CD4-positive, alpha-beta T cell treated with Interleukin-6 at 100 ng/mL for 8 hours (primary cell): ENCODE measurements at regions not wholly inside any gene's neighbourhood (a gene's known extent, or its start where the extent isn't known, plus 50 kb on each side); places are given as distances from the start of the nearest gene placed in this dataset.

Experiments used
- DNase-seq: peaks from one replicate; pipeline ENCODE4 v3.0.0-alpha.2; 2020; ENCODE audit warnings: mixed read lengths, low spot score

- DNase-seq: no peak
Observed at GRCh38 chr20:52783769-52784168, 188.4 kb upstream of the TSHZ2 start.

GRCh38 chr20:52780462-52780861 is 191.7 kb upstream of the TSHZ2 start:
- no peak for DNase-seq

- DNase-seq: no peak
Observed at GRCh38 chr20:52779125-52779524, 193.0 kb upstream of the TSHZ2 start.

GRCh38 chr20:52777171-52777570 is 195.0 kb upstream of the TSHZ2 start:
- DNase-seq: no peak

- no peak for DNase-seq
Observed at GRCh38 chr20:52775786-52776185, 196.4 kb upstream of the TSHZ2 start.

GRCh38 chr20:52768694-52769093 is 203.5 kb upstream of the TSHZ2 start:
- no peak for DNase-seq

- DNase-seq: no peak
Observed at GRCh38 chr20:52766645-52767435, 205.3 kb upstream of the TSHZ2 start.

GRCh38 chr20:52763321-52763853 is 208.8 kb upstream of the TSHZ2 start:
- DNase-seq: no peak

- DNase-seq: no peak
Observed at GRCh38 chr20:52761867-52762266, 210.3 kb upstream of the TSHZ2 start.

- DNase-seq: no peak
Observed at GRCh38 chr20:52760791-52761190, 211.4 kb upstream of the TSHZ2 start.

- DNase-seq: no peak
Observed at GRCh38 chr20:52757411-52757810, 214.7 kb upstream of the TSHZ2 start.

- DNase-seq: no peak
Observed at GRCh38 chr20:52755744-52756143, 216.4 kb upstream of the TSHZ2 start.

GRCh38 chr20:52754366-52754765 is 217.8 kb upstream of the TSHZ2 start:
- no peak for DNase-seq

- DNase-seq: no peak
Observed at GRCh38 chr20:52752023-52752422, 220.1 kb upstream of the TSHZ2 start.

GRCh38 chr20:52751571-52751970 is 220.6 kb upstream of the TSHZ2 start:
- DNase-seq: no peak

- no peak for DNase-seq
Observed at GRCh38 chr20:52749938-52750337, 222.2 kb upstream of the TSHZ2 start.

- DNase-seq: no peak
Observed at GRCh38 chr20:52748990-52749389, 223.2 kb upstream of the TSHZ2 start.

- DNase-seq: no peak
Observed at GRCh38 chr20:52748285-52748932, 223.7 kb upstream of the TSHZ2 start.

GRCh38 chr20:52747845-52748284 is 224.3 kb upstream of the TSHZ2 start:
- no peak for DNase-seq

GRCh38 chr20:52746770-52747169 is 225.4 kb upstream of the TSHZ2 start:
- no peak for DNase-seq

GRCh38 chr20:52746190-52746589 is 226.0 kb upstream of the TSHZ2 start:
- DNase-seq: no peak

- no peak for DNase-seq
Observed at GRCh38 chr20:52744441-52744840, 227.7 kb upstream of the TSHZ2 start.

GRCh38 chr20:52738081-52738480 is 234.1 kb upstream of the TSHZ2 start:
- no peak for DNase-seq
